ENCODE measurements at regions not wholly inside any gene's neighbourhood (a gene's known extent, or its start where the extent isn't known, plus 50 kb on each side); places are given as distances from the start of the nearest gene placed in this dataset.

DNA sequence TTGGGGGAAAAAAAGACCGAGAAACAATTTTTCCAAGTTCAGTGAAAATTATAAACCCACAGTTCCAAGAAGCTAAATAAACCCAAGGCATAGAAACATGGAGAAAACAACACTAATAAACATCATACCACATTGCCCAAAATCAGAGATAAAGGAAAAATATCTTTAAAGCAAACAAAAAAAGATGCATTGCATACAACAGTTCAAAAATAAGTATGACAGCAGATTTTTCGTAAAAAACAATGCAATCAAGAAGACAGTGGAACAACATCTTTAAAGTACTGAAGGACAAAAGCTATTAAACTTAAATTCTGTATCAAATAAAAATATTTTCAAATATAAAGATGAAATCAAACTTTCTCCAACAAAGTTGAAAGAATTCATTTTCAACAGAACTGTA lies 921.3 kb downstream of the METTL15 start:
- no peak for DNase-seq

DNA sequence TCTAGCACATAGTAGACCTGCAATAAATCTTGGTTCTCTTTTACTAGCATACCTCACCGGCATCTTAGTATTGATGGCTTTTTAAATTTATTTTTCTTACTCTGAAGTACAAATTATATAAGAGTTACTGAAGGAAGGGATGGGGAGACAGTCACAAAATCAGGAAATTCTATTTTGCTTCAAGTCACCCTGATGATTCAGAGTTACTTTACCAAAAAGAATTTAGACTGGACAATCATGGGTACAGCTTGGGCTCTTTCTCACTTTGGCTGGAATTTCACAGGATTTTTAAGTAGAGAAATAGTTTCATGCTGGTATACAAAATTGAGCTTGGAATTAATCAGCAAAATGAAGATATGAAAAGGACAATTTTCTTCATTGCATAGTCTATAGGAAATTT lies 919.2 kb downstream of the METTL15 start:
- no peak for DNase-seq

DNA sequence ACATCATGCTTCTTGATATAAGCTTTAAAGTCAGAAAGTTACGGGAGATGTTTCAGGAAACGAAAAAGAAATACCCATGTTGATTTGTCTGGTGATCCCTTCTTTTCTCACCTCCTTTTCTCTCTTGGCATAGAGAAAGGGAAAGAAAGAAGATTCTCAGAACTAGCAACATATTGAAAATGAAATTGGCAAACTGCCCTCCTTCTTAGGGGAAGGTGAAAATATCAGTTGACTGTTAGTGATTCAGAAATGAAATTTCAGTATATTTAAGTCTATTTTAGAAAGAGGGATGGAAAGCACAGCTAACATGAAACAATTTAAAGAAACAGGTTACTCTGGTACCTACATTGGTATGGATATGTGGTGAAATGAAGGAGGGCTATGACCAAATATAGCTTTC lies 918.1 kb downstream of the METTL15 start:
- DNase-seq: no peak

DNA sequence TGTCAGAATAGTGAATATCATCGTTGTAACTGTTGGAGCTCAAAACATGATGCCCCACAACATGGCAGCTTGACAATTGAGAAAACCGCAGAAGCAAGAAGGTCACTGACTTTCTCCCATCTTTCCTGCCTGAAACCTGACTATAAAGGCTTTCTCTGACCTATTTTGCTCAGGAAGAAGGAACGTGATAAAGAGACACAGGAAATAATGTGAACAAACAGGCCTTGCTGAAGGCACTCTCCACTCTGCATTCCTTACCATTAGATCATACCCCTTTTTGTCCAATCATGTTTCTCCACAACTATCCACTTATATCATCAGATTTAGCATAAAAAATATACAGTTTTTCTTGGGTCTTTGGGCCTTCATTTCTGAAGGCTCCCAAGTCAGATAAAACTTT lies 916.8 kb downstream of the METTL15 start:
- no peak for DNase-seq

DNA sequence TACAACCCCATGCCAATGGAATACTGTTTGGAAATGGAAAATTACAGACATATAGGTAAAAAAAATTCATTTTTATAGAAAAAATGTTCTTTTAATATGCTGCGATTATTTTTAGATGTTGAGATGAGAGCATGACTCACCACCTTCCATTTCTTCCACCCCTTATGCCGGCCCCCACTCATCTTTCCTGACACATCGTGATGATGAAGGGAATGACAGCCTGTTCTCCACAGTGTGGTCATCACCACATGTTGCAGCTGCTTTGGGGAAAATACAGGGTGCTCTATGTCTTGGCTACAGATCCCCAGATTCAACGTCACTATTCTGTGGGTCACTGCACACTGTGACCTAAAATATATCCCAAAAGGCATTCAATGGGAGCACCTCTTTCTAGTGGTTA lies 916.2 kb downstream of the METTL15 start:
- DNase-seq: no peak

DNA sequence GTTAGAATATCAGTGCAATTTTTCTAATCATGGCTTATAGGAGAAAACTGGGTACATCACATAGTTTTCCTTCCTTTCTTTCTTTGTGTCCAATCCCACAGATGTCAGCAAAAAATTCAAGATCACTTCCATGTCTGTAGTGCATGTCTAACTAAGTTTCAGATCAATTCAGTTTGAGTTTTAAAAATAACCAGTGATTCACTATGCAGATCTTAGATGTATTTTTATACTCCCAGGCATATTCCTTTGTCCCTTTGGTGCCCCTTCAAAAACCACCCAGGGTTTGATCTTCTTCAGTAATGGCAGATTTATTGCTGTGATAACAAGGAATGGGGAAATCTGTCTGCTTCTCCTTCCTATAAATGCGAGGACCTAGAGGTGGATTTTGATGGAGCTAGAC lies 915.6 kb downstream of the METTL15 start:
- DNase-seq: no peak

DNA sequence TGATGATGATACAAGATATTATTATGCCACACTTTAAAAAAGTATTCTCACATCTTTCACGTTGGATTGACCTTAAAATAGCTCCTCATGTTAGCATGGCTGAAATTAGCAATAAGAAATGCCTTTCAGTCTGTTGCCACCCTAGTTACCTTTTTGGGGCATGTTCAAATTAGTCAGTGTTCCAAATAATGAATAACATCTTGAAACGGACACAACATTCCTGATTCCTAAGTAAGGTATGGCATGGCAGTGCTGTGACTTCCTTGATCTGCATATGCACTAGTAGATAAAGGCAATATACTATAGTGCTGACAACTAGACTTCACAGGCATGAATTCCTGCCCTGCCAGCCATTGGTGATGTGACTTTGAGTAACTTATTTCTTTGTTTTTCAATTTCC lies 914.5 kb downstream of the METTL15 start:
- DNase-seq: no peak

DNA sequence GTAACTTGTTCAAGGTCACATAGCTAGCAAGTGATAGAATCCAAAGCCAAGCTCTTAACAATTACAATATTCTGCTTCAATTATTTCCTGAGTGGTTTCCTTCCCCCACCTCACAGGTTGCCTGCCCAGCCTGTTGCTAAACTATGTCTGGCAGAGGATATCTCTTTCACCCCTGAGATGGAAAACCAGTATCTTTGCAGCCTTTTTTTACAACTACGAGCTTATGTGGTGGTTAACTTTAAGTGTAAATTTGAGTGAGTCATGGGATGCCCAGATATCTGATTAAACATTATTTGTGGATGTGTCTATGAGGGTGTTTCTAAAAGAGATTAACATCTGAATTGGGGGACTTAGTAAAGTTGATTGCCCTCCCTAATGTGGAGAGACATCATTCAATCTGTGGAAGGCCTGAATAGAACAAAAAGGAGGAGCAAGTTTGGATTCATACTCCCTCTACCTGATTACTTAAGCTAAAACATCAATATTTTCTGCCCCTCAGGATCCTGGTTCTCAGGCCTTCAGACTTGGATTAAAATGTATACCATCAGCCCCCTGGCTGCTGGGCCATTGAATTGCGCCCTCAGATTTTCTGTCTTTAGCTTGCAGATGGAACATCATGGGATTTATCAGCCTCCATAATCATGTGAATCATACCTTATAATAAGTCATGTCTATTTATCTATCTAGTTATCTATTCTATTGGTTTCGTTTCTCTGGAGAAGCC lies 911.9 kb downstream of the METTL15 start:
- no peak for DNase-seq

DNA sequence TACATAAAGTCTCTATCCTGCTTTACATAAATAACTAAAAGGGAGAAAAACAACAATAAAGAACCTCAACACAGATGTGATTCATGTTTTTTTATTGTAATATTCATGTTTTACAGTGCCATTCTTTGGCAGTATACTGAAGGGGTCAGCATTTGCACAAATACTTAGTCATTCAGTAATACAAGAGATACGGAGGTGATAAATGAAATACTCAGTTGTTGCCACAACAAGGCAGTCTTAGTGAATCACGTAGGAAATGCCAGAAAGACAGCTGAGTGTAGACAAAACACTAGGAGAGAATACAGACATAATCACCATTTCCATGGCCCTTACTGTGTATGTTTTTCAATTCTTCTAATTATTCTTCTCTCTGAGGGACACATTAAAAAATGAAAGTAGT lies 910.4 kb downstream of the METTL15 start:
- no peak for DNase-seq

DNA sequence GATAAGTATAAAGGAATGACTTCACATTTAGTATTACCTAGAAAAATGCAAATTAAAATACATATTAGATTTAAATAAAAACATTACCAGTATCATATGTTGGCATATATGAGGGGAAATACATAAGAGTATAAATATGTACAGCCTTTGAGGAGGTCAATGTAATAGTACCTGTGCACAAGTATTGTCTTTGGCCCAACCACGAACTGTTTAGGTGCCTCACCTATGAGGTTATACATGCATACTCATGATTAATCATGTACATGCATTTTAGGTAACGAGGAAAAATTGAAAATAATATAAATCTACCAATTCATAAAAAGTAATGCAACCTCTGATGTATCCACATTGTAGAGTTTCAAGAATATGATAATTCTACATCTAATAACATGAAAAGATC lies 909.8 kb downstream of the METTL15 start:
- DNase-seq: no peak

DNA sequence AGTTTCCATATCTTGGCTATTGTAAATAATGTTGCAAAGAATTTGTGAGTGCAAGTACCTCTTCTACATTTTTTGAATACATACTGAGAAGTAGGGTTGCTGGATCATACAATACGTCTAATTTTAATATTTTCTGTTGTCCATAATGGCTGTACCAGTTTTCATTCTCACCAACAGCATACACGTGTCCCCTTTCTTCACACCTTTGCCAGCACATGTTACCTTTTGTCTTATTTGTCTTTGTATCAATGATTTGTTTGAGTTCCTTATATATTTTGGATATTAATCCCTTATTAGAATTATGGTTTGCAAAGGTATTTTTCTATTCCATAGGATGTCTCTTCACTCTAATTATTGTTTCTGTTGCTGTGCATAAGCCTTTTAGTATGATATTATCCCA lies 904.3 kb downstream of the METTL15 start:
- no peak for DNase-seq

DNA sequence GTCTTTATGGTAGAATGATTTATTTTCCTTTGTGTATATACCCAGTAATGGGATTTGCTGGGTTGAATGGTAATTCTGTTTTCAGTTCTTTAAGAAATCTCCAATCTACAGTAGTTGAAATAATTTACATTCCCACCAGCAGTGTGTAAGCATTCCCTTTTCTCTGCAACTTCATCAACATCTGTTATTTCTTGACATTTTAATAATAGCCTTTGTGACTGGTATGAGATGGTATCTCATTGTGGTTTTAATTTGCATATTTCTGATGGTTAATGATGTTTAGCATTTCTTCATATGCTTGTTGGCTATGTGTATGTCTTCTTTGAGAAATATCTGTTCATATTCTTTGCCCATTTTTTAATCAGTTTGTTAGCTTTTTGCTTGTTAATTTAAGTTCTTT lies 901.2 kb downstream of the METTL15 start:
- no peak for DNase-seq

DNA sequence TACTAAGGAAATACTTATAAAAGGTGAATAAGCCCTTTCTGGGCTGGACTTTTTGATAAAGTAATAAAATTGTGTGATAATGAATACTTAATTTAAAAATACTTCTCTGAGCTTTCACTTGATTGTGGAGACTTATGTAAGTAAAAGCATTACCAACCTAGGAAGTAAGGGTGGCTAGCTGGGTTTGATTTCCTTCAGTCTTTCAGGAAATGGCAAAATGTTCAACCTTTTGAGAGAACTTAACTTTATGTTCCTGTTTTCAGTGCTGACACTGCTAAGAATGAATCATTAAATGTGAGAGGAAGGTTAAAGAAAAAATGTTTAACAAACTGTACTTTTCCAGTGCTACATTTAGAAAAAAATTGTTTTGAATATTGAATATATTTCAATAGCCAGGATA lies 900.3 kb downstream of the METTL15 start:
- DNase-seq: no peak

DNA sequence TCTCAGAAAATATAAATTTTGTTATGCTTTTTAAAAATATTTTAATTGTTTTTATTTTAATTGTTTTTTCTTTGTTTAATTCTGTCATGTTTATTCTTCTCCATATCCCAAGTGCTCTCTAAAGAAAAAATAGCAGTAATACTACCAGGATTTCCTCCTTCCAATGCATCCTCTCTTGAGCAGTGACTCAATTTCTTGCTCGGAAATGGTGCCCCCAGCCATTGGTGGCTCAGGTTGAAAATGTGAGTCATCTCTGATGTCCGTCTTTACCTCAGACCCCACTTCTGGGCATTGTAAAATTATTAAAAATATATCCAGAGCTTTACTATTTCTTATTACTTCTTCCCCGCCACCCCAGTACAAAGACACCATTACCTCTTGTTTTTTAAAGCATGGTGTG lies 898.5 kb downstream of the METTL15 start:
- DNase-seq: no peak

DNA sequence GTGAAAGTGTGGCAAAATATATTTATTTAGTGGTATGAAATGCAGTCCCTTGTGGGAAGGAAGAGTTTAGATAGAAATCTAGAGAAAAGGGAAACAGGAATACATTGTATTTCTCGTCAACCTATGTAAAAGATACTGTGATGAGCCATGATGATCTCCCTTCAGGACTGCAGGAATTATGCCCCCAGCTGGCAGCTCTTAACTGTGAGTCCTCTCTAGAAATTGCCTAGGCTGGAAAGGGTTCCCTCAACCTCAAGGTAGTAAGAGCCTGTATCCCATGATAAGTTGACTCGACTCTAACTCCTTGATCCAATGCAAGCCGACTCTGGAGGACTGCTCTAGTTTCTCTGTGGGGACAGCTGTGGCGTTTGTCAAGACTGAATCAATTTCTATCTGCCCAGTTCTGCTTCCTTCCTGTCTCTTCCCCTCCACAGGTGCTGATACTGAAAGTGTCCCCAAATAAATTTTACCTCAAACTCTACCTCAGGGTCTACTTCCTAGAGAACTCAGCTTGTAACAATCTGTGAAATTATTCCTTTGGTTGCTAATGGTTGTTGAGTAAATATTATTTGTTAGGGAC lies 897.3 kb downstream of the METTL15 start:
- no peak for DNase-seq

DNA sequence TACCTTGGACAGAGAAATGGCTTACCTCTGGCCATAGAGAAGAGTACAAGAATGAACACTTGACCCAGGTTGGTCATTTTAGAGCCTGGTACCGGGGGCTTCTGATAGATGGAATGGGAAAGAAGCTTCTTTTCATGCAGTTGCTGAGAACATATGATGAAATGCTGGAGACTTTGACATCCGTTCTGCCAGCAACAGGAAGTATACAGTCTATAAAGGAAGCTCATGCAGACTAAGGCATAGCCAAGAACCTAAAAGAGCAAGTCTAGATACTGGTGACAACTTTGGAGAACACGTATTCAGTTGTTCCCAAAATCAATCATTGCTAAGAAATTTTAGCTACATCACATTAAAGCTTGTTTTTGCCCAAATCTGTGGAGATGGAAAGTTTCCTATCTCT lies 894.6 kb downstream of the METTL15 start:
- DNase-seq: no peak

DNA sequence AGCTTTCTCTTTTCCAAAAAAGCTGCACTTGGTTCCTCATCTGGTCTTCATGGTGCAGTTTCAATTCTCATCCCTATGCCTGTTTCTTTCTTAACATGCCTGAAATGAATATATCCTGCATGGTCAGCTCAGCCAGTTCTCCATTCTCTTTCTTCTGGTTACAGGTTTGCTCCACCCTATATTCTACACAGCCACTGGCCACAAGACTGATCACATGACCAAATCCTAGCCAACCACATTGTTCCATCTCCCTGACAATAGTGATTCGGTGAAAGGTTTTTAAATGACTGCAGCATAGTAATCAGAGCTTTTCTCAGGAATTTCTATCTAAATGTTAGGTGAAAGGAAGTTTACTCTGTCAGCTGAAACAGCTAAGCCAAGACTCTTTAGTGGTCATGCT lies 891.4 kb downstream of the METTL15 start:
- DNase-seq: no peak

DNA sequence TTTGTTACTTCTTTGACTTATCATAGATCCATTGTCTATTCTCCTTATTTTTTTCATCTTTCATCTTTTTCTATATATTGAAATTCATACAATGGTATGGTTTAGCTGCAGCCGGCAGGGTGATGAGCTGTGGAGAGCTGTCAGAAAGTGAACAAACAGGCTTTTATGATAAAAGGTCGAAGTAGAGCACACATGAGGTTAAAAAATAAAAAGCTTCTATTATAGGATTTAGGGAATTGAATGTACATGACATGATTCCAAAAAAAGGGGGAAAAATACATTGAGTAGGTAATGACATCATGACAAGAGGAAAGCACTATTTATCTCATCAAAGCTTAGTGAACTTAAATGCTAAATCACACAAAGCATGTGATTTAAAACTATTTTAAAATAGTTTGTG lies 884.8 kb downstream of the METTL15 start:
- DNase-seq: no peak

DNA sequence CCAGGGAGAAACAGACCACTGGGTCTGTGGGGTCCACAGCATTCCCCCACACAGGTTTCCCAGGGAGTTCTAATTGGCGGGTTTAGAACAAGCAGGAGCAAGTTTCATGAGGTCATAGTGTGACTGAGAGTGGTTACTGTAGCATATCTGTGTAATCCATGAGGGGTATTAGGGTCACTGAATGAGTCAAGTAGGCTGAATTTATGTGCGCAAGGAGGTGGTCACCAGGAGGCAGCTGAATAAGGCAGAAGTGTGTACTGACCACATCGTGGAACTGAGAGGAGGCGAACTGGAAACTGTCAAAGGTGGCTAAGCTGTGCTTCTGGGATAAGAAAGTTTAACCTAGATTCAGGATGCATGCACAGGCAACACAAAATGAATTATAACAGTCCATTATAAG lies 876.0 kb downstream of the METTL15 start:
- no peak for DNase-seq

DNA sequence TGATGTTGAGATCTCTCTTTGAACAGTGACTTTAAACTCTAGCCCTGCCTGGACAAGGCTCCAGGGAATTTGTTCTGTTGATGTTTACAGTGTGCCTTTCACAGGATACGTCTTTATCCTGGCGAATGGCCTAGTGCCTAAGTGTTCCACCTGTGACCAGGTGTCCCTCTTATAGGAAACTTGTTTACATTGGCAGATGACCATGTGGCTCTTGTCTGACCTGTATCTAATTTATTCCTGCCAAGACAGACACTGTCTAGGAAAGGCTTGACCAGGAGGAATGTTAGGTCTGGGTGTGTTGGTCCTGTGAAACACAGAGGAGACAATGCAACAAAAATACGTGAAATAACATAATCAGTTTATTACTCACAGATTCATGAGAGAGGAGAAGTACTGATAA lies 875.6 kb downstream of the METTL15 start:
- DNase-seq: no peak

DNA sequence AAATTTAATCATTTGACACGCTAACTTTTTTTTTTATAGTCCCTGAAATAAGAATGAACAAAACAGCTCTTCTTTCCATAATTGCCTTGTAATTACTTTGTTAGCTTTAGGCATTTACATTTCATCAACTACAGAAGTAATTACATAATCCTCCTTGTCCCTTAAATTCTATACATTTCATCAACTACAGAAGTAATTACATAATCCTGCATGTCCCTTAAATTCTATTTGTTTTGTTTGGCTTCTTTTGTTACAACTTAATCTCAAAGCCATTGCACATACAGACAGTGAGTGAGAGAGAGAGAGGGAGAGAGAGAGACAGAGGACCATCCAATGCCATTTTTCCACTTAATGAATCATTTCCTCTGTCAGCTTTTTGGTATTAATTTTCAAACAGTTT lies 873.2 kb downstream of the METTL15 start:
- no peak for DNase-seq

DNA sequence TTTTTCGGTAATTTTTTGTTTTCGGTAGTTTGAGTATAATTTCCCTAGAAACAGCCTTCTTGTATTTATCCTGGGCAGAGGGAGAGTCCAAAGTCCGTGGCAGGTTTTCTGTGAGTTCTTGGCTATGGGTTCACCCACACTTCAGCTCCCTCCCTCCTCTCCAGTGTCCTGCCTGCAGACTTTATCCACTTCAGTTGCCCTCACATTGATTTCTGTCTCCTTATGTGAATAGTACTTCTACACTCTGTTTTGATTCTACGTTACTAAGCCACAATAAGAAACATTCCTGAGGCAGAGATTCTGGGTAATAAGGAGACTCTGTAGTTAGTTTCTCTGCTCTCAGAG lies 868.6 kb downstream of the METTL15 start:
- no peak for DNase-seq

DNA sequence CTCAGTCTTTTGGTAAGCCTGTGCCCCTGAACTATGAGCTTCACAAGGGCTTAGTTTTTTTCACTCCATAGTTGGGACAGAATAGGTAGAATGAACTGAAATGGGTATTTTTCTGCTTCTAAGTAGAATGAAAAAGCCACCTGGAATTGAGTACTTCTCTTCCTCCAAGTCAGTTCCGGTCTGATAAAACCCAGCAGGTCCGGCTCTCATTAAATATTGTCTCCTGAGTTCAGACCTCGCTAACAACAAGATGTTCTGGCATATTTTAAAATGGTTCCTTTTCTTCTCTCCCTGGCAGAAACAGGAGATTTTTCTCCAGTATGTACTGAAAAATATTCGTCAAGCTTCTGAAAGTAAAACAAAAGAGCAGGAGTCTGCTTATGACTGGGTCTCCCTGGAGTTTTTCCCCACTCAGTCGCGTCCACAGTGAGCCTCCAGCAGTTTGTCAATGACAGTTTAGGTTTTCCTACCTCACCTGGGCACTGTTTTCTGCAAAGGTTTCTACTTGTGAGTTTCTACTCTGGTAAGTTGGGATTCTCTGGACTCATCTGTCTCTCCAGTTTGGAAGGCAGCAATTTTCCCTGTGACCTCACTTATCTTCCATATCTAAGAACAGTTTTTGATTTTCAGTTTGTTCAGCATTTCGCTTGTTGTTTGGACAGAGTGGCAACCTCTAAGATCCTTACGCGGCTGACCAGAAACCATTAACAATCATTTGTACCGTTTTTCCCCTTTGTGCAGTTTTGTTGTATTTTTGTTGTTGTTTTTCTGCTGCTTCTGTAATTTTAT lies 868.0 kb downstream of the METTL15 start:
- no peak for DNase-seq

DNA sequence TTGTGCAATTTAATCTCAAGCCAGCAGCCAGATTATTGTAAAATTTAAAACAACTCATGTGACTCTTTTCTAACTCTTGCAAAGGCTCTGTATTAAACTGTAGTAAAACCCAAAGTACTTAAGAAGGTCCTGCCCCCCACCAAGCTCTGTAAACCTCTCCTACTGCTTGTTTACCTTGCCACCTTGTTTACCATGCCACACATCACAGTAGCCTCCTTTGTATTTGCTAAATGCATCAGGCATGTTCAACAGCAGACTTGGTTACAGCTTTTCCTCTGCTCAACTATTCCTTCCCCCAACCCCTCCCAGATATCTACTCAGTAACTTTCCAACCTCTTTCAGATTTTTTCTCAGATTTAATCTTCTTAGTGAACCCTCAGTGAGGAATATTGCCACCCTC lies 861.6 kb downstream of the METTL15 start:
- DNase-seq: no peak
